Kidney epithelial cell (primary cell): ENCODE measurements at regions not wholly inside any gene's neighbourhood (a gene's known extent, or its start where the extent isn't known, plus 50 kb on each side); places are given as distances from the start of the nearest gene placed in this dataset.
A peak's percentile ranks its signal among the peaks of the same experiment; 100 is the strongest.

Source experiments
- DNase-seq: peaks from one replicate; pipeline ENCODE4 v3.0.0-alpha.2; 2010; ENCODE audit warnings: low read depth
- H3K27me3 ChIP-seq: 2 replicates; pipeline ENCODE4 v1.6.0; 2011; ENCODE audit warnings: low read length; ENCODE audit not compliant: control insufficient read depth, insufficient read depth
- H3K36me3 ChIP-seq: 2 replicates; pipeline ENCODE4 v1.5.1; 2011; ENCODE audit warnings: low read length; ENCODE audit not compliant: control insufficient read depth, insufficient read depth
- H3K4me3 ChIP-seq: 2 replicates; pipeline ENCODE4 v1.5.1; 2011; ENCODE audit warnings: low read depth, mild to moderate bottlenecking, control low read depth, low read length
- TF ChIP-seq, protein P1 (sequence below): IDR thresholded peaks from 2 replicates; pipeline ENCODE4 v1.5.1; 2011; ENCODE audit warnings: mild to moderate bottlenecking, moderate library complexity, low read length, control low read depth, inconsistent platforms; ENCODE audit not compliant: insufficient read depth, poor library complexity, severe bottlenecking

GRCh38 chr7:12475362-12476063 is 71.8 kb upstream of the VWDE start:
- H3K27me3 ChIP-seq, result no peaks in the 10 kb centered on the region
- no peaks in the 10 kb centered on the region for H3K36me3 ChIP-seq
- TF ChIP-seq, protein P1, sequence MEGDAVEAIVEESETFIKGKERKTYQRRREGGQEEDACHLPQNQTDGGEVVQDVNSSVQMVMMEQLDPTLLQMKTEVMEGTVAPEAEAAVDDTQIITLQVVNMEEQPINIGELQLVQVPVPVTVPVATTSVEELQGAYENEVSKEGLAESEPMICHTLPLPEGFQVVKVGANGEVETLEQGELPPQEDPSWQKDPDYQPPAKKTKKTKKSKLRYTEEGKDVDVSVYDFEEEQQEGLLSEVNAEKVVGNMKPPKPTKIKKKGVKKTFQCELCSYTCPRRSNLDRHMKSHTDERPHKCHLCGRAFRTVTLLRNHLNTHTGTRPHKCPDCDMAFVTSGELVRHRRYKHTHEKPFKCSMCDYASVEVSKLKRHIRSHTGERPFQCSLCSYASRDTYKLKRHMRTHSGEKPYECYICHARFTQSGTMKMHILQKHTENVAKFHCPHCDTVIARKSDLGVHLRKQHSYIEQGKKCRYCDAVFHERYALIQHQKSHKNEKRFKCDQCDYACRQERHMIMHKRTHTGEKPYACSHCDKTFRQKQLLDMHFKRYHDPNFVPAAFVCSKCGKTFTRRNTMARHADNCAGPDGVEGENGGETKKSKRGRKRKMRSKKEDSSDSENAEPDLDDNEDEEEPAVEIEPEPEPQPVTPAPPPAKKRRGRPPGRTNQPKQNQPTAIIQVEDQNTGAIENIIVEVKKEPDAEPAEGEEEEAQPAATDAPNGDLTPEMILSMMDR, result no peak
- no peak overlapping the region for H3K4me3 ChIP-seq
- DNase-seq, result no peak

DNA sequence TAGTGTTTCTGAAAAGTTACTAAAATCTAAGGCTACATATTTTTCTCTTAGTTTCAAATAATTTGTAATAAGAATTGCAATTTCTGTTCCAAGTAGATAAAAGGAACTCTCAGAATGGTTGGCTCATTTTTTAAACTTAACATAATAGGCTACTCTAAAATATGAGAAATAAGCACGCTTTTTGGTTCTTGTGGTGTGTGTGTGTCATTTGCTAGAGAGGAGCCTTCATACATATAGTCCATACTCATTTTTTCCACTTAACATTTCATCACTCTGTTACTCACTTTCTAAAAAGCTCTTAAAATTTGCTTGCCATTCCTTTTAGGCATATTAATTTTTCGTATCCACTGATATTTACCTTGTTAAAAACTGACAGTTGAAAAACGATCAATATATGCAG is 74.0 kb upstream of the VWDE start:
- TF ChIP-seq, protein P1, result no peak
- no peak overlapping the region for H3K4me3 ChIP-seq
- no peaks in the 10 kb centered on the region for H3K36me3 ChIP-seq
- no peak for DNase-seq
- no peaks in the 10 kb centered on the region for H3K27me3 ChIP-seq

- DNase-seq, result no peak
- H3K36me3 ChIP-seq, result no peaks in the 10 kb centered on the region
- no peaks in the 10 kb centered on the region for H3K27me3 ChIP-seq
- H3K4me3 ChIP-seq, result no peak overlapping the region
- TF ChIP-seq, protein P1, result no peak
These were observed 78.1 kb upstream of the VWDE start for GRCh38 chr7:12481722-12482121.

- H3K36me3 ChIP-seq, result no peaks in the 10 kb centered on the region
- TF ChIP-seq, protein P1, result no peak
- H3K4me3 ChIP-seq, result no peak overlapping the region
- H3K27me3 ChIP-seq, result no peaks in the 10 kb centered on the region
- DNase-seq, result no peak
These were observed 82.2 kb upstream of the VWDE start for GRCh38 chr7:12485845-12486244.

DNA sequence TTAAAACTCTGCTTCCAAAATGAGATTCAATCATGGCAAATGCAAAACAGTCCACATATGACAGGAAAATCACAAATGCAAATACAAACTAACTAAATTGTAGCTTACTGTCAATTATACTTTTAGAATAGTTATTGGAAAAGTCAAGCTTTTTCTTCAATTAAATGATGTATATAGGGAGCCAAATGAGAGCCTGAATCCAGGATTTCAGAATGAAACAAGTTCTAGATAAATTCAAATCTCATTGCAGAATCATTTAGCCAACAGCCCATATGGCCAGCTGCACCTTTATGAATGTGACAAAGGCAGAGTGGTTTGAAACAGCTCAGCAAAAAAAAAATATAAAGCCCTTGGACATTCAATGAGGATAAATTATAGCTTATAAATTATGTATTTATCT is 82.2 kb upstream of the SCIN start:
- Histone ChIP-seq H3K36me3 (no peaks in the 10 kb centered on the region), H3K27me3 (no peaks in the 10 kb centered on the region), H3K4me3 (no peak overlapping the region)
- no peak for DNase-seq
- TF ChIP-seq, protein P1, result no peak

GRCh38 chr7:12490107-12490688 is 80.3 kb upstream of the SCIN start:
- no peaks in the 10 kb centered on the region for H3K36me3 ChIP-seq
- no peaks in the 10 kb centered on the region for H3K27me3 ChIP-seq
- H3K4me3 ChIP-seq, result no peak overlapping the region
- no peak for DNase-seq
- TF ChIP-seq, protein P1, result peak; percentile 29
